ENCODE measurements at regions not wholly inside any gene's neighbourhood (a gene's known extent, or its start where the extent isn't known, plus 50 kb on each side); places are given as distances from the start of the nearest gene placed in this dataset.

- FAIRE-seq, result no peak
These were observed 107.0 kb upstream of the ZMIZ1 start for GRCh38 chr10:78961760-78962159.

DNA sequence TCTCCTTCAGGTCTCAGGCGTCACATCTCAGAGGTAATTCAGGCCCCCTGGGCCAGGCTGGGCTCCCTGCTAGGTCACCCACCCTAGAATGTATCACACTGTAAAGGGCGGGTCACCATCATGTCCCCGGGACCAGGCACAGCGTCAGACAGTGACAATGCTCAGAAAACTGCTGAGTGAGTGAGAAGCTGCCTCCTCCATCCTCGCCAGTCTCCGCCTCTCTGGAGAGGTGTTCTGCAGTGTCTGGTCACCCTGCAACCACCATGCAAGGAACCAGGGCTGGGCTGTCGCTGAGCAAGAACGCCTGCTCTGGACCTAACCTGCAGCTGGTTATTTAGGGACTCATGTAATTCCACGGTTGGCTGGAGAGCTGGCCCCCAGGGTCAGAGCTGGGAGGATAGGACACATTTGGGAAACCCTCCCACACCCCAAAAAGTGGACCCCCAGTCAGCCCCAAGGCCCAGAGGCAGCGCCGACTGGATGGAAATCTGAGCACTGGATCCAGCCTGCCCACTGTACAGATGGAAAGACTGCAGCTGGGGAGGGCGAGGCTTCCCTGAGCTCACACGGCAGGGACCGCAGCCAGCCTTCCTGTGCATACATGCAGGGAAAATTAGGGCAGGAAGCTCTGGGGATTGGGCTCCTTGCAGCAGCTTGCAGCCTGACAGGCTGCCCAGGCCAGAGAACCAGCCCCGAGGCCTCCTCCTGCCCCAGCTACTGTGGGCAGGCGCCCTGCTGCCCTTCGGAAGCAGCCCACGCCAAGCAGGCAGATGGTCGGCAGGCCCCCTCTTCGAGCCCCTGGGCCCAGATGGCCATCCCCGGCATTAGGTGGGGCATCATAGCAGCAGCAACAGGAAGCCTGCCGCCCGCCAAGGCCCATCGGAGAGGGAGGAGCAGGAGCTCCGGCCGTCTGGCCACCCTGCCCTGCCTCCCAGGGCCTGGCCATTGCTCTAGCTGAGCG, 105.4 kb upstream of the ZMIZ1 start:
- no peak for FAIRE-seq

- FAIRE-seq, result no peak
These were observed 104.4 kb upstream of the ZMIZ1 start for GRCh38 chr10:78964274-78964951.

DNA sequence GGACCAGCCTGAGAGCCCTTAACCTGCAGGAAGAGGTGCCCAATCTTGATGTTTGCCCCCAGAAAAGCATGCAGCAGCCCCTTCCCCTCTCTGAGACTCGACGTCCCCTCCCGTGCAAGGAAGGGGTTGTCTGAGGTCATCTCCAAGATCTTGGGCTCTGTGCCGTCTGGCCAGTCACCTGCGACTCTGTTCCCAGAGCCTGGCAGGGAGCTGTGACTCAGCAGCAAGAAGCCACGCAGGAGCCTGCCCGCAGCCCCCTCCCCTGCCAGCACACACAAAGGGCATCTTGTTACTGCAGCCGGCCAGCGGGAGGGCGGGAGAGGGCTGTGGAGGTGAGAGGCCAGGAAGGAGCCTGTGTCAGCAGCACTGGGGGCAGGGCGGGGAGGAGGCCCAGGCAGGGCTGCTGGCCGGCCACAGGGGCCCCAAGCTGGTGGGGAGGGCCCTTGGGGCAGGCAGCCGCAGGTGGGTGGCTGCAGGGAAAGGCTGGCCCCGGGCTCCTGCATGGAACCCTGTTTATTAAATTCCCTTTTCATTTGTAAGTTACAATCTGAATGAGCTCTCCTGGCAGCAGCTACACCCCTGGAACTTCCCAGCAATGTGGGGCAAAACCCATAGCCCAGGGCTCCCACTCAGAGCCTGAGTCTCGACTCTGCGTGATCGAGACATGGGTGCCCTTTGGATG, 103.7 kb upstream of the ZMIZ1 start:
- FAIRE-seq, result no peak

DNA sequence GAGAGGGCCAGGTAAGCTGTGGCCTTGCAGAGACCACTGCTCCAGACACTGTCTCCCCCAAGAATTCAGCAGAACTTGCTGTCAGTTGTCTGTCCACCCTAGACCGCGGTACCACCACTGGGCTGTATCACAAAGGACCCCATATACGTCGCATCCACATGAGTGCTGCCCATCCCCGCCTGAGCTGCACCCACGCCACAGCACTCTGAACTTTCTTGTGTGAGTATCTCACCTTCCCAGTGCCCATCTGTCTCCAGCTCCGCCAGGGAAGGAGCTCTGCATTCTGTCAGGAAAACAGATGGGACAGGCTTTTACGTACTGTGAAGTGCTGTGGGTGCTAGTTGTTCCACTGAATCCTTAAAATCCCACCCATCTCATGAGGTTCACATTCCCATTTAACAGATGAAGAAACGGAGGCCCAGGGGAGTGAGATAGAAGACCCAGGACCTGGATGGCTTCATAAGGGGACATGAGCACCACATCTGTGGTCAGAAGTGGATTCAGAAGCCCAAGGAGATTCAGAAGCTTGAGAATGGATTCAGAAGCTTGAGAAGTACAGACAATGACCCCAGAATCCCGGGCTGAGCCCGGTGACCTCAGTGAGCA, 102.5 kb upstream of the ZMIZ1 start:
- no peak for FAIRE-seq

DNA sequence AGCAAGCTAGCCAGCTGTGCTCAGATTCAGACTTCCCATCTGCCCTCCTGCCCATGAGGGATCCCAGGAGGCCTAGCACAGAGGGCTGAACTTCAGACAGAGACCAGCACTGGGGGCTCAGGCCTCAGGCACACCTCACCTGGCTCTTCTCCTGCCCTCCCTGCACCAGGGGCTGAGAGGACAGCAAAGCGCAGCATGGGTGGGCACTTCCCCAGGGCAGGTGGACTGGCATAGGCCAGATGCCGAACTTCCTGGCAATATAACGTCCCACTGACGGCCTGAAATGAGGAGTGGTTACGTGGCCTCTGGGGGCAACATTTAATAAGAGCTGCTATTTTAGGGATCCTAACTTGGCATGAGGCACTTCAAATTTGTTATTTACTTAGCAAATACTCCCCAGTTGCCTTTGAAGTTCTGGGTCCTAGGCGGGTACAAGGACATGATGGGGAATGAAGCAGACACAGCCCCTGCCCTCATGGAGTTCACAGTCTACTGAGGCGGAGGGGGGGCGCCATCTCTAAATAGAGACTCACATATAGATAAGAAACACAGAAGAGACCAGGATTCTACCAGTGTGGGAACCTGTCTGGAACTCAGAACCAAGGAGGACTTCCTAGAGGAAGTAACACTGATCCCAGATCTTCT, 101.8 kb upstream of the ZMIZ1 start:
- FAIRE-seq, result no peak

- FAIRE-seq, result no peak
These were observed 100.3 kb upstream of the ZMIZ1 start for GRCh38 chr10:78968300-78968942.

DNA sequence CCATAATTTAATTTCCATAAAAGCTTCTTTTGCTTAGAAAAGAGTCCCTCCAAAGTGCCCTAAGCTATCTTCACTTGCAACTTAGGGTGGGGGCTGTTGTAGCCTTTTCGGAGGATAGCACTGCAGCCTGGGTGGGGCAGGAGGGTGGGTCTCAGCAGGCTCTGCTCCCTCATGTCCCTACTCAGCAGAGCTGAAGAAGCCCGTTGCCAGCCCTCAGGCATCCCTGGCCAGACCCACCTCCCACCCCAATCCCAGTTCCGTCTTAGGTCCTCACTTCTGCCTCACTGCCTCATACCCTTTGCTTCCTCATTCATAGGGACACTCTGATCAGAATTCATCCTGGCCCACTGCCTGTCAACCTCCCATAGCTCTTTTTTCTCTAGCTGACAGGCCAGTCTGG, 99.8 kb upstream of the ZMIZ1 start:
- FAIRE-seq, result no peak

GRCh38 chr10:78969719-78970118, 99.0 kb upstream of the ZMIZ1 start:
- no peak for FAIRE-seq

DNA sequence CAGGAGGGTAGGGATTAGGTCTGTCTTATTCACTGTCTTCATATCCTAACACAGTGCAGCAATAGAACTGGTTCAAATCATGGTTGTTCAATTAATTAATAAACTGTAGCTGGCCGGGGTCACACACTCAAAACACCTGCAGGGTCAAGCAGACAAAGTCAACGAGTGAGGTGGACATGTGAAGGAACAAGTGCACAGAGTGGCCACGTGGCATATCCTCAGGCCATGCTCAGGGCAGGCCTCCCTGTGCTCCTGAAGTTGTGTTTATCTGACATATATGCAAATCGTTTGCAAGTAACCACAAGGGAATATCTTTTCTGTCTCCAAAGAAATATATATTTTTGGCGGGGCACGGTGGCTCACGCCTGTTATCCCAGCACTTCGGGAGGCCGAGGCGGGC, 98.5 kb upstream of the ZMIZ1 start:
- no peak for FAIRE-seq

DNA sequence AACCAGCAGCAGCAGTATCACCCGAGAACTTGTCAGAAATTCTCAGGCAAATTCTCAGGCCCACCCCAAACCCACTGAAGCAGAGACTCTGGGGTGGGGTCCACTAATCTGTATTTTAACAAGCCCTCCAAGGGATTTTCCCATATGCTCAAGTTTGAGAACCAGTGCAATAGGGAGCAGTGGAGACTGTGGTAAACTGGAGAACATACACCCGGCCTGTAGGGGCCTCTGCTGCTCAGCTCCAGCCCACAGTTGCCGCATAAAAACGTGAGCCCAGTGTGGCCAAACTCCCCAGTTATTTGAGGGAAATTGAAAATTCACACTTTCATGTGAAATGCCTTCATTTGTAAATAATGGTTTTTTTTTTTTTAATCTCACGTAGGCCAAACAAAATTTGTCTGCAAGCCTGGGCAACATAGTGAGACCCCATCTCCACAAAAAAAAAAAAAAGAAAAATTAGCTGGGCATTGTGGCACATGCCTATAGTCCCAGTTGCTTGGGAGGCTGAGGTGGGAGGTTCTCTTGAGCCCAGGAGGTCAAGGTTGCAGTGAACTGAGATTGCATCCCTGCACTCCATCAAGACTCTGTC, 97.6 kb upstream of the ZMIZ1 start:
- FAIRE-seq, result no peak

DNA sequence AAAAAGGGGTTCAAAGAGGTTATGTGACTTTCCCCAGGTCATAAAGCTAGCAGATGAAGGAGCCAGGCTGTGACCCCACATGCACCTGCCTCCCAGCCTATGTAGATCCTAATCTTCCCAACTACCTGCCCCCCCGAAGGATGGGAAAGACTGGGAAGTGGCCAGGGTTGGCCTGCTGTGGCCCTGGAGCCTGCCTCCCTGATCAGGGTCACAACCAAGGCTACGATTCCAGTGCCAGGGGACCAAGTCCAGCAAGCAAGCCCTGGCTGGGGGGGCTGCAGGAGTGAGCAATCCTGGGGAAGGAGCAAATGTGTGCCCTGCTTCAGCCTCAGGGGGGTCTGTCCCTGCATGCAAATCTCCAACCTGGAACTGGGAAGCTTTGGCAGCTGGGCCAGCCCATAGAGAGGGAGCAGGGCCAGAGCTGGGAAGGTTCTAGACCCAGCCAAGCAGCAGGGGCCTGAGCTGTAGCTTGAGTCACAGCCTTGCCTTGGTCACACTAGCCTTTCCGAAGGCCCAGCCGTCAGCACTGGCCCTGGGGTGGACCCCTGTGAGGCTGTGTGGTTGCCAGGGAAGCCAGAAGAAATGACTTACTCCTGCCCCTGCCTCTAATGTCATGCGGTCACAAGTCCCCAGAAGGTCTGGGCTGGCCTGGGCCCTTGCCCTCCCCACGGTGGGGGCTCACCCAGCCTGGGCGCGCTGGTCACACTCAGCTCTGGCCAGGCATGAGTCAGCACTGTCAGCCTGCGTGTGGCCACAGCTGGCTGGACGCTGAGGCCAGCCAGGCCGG, 96.4 kb upstream of the ZMIZ1 start:
- no peak for FAIRE-seq

DNA sequence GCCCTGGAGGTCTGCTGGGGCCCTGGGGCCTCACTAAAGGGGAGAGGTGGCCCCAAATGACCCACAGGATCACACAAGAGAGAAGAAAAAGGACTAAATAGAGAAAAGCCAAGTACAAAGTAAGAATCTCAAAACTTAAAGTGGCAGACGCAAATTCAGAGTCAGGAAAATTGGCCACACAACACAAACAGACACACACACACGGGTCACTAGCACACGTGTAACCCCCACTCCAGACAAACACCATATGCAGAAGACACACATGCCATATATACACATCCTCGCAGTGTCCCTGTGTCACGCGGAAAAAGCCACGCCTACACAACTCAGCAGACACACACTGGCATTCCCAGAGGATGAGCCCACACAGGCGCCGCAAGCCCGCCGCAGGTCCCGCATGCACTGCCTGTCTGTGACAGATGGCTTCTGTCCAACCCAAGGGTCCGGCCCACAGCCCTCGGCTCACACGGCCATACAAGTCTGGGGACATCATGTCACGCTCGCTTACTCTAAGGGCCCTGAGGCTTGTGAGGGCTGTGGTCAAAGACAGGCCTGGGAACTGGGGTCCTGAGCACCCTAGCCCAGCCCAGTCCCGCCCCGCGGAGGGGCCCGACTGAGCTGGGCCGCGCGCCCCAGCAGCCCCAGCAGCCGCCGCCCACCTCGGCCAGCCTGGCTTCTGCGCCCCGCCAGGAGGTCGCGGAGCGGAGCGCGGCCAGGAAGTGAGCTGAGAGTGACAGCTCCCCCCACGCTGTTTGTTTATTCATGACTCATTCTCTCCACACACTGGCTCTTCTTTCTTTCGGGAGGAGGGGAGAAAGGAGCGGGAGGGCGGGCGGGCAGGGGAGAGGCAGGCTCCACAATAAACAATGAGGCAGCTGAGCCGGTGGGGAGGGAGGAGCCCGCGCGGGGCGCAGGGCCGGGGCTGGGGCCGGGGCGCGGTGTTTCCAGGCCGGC, 95.5 kb upstream of the ZMIZ1 start:
- FAIRE-seq, result no peak

- FAIRE-seq, result no peak
These were observed 94.7 kb upstream of the ZMIZ1 start for GRCh38 chr10:78973901-78974616.

- FAIRE-seq, result no peak
These were observed 94.0 kb upstream of the ZMIZ1 start for GRCh38 chr10:78974617-78975317.

DNA sequence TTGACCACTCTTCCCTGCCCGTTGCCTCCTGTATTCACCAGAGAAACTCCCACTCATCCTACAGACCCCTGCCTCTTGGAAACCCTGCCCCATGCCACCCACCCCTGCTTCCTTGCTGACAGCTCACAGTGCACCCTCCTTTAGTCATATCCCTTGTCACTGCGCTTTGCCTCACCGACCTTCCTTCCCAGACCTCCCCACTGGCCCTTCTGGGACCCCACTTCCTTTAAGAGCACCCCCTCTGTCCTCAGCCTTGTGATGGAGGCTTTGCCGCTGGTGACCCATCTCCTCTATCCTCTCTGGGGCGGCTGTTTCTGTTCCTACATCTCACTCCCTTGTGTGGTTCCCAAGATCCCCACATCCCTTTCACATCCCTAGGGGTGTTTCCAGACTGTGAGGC, 92.8 kb upstream of the ZMIZ1 start:
- FAIRE-seq, result no peak

DNA sequence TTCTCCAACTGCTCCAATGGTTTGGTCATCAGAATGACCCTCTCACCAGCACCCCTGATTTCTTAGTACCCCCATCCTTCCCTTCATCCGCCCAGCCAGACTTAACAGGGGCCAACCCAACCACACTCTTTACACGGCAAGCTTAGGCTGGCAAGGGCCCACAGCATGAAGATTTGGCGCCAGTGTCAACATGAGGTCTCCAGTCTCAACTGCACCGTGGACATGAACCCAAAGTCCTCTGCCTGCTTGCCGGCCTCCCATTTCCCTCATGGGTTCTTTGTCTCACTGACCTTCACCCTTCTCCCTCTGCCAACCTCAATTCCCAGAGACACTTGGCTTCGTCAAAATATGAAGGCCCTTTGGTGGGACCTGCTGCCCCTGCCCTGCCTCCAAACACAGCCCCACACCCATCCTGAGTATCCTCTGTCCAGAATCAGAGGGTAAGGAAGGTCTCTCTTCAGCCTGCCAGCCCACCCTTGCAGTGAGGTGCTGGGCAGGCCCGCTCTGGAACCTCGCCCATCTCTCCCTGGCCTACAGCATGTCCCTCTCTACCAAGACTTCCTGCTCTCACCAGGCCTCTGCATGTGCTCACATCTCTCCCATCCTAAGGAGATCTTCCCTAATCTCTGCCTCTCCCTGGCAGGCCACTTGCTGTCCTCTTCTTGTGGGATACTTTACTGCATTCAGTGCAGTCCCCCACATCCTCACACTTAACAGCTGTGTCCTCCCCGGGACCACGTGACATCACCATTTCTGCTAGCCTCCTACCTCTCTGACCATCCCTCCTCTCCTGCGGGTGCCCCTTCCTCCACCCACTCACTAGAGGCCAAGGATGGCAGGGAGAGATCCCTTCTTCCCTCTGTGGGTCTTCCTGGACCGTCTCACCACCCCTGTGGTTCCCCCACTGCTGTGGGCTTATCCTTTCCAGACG, 91.7 kb upstream of the ZMIZ1 start:
- FAIRE-seq, result no peak
